SW480 (cell line): ENCODE measurements at regions not wholly inside any gene's neighbourhood (a gene's known extent, or its start where the extent isn't known, plus 50 kb on each side); places are given as distances from the start of the nearest gene placed in this dataset.

Source experiments
- DNase-seq: peaks from one replicate; pipeline ENCODE4 v3.0.0-alpha.2; 2016; ENCODE audit warnings: low spot score

DNA sequence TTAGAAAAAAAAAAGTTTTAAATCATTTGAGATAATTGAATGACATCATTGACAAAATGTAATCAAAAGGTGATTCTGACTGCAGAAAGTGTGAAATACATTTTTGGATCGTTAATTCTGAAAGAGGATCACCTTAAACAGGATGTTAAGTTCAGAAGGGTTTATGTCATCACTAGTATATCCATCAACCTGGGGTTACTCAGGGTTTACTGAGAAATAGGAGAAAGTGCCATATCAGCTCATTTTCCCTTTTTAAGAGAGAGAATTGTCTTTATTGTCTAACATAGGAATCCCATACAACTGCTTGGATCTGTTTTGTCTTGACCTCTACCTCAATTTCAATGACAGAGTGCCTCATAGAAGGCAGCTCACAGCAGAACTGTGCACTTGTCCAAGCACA lies 466.1 kb upstream of the LINC00305 start:
- no peak for DNase-seq

DNA sequence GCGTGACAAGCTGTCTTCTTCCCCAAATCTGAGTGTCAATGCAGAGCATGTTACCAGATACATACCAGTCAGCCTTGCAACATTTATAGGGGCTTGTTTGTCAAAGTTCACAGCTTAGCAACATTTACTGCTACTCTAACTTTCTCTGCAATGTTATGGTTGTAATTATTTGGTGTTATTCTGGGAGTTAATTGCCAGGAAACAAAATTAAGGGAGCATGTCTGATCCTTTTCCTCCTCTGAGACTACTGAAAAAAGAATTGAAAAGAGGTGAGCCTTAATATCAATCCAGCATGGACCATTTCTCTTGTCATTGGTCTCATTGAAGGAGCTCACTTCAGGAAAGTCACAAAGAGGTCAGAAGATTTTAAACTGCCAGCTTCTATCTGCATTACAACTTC lies 465.6 kb upstream of the LINC00305 start:
- no peak for DNase-seq

DNA sequence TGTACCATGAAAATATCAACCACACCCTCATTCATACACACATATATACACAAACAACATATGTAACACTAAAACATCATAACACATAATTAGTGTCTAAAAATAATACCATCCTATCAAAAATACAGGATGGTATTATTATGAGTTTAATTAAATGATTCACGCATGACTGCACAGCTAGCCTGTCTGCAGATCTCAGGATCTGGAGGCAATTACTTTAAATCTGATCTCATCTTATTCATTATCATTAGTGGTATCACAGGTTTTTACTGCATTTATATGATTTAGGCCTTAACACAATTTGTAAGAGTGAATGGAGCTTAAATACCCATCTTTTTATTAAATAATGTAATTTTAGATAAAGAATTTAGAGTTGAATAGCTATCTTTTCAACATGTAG lies 443.4 kb upstream of the LINC00305 start:
- no peak for DNase-seq

DNA sequence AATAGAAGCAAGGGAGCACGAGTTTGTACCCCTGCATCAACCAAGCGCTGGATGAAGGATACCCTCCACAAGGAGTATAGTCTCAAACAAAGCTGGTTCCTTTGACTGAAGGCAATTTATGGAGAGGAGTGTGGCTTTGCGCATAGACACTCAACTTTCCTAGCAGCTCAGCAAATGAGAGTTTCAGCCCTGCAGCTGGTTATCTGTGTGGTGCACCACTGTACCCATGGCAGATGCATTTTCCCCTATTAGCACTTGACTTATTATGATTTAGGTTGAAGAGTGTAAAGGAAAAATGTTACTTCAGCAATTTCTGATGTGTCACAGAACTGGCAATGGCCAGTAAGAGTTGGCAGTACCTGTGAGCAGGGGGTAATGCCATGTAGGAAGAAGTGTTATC lies 440.1 kb upstream of the LINC00305 start:
- DNase-seq: no peak

DNA sequence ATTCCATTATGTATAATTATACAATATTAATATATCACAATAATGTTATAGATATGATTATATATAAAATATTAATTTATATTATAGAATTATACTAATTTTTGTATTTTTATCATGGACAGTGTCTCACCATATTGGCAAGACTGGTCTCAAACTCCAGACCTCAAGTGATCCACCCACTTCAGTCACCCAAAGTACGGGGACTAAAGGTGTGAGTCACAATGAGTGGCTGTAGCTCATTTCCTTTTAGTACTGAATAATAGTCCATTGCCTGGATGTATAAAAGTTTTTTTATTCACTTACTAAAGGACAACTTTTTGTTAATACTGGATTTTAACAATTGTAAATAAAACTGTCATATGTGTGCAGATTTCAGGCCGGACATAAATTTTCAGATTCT lies 417.6 kb upstream of the LINC00305 start:
- DNase-seq: no peak

DNA sequence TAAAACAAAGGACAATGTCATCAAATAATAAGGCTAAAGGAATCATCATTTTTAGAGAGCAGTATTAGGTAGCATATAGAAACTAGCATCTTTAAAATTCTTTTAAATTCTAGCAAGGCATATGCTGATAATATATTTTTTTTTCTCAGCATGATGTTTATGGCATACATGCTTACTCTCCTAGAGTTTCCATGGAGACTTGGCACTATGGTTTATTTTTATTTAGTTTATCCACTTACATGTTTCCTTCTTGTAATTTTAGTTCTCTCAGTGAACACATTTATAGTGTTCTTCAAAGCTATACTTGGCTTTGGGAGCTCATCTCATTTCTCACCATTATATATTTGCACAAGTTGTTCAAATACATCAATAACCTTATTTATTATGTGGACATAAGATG lies 413.8 kb upstream of the LINC00305 start:
- no peak for DNase-seq

DNA sequence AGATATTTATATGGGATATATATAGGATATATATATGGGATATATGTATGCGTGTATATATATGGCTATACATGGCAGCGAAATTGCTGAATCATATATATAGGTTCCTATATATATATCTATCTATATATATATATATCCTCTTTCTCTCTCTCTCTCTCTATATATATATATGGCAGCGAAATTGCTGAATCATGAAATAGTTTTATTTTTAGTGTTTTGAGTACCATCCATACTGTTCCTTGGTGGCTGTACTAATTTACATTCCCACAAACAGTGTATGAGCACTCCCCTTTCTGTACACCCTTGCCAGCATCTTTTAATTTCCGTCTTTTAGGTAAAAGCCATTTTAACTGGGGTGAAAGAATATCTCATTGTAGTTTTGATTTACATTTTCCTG lies 397.6 kb upstream of the LINC00305 start:
- DNase-seq: no peak

DNA sequence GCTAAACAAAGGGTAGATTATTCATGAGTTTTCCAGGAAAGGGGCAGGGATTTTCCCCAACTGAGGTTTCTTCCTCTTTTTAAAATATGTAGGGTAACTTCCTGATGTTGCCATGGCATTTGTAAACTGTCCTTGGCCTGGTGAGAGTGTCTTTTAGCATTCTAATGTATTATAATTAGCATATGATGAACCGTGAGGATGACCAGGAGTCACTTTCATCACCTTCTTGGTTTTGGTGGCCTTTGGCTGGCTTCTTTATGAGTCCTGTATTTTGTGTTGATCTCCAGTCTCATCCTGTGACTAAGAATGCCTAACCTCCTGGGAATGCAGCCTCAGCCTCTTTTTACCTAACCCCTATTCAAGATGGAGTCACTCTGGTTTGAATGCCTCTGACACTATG lies 391.0 kb upstream of the LINC00305 start:
- DNase-seq: no peak

DNA sequence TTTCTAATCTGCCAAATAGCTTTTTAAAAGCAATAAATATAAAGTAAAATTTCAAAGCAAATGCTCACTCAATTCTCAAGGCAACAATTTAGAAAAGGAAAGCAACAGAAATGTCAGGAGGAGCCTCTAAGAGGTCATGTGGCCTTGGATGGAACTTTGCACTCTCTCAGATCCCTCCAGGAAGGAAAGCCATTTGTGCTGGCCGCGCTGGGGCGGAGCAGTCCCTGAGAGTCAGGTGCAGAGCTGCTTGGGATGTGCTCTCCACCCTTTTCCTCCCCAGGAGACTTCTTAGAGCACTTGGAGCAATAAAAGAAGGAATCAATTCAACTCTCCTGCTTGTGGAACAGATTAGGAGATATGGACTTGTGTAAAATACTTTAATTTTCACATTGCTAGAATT lies 379.8 kb upstream of the LINC00305 start:
- DNase-seq: no peak

DNA sequence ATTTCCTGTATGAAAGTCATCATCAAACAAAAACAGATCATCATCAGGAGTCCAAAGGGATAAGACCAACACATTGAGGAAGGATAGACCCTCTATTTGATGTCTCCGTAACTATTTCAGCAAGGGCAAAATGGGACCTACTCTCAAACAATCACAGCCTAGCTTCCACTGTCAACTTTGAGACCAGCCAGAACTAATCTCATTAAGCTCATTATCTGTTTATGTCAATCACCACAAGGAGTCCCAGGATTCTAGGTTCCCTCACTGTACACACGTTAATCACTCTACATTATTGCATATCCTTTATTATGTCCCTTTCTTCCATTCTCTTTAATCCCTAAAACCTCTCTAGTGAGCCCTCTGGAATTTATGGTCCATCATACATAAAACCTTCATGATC lies 370.3 kb upstream of the LINC00305 start:
- no peak for DNase-seq

DNA sequence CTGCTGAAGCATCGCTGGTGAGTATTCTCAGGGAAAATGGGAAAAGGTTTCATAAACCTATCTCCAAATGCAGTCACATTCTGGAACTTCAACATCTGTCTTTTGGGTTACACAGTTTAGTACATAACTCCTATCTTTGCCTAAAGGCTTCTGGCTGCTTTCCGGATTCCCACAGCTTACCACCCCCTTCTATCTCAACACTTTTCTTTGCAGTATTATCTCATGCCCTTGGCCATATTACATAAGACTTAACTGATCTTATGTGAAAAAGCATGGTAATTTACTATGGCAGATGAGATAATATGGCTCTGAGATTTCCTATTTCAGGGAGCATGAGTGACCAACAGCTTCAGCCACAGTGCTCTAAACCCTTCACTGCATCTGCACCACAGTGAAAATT lies 369.3 kb upstream of the LINC00305 start:
- DNase-seq: no peak

DNA sequence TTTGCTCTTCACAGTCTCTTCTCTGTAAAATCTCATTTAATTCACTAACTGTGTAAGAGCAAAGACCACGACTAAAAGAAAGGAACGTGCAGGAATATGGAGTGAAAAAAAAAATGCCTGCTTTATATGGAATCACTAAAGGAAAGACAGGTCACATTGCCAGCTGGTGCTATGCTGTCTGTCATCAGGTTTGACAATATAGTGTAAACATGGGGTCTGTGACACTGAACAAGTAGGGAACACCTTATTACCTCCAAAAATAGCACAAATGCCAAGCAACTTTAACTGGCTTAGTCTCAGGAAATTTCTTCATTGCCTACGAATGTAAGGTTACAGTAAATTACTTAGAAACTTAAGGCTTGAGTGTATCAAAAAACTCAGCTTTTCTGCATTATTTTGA lies 364.5 kb upstream of the LINC00305 start:
- DNase-seq: no peak

DNA sequence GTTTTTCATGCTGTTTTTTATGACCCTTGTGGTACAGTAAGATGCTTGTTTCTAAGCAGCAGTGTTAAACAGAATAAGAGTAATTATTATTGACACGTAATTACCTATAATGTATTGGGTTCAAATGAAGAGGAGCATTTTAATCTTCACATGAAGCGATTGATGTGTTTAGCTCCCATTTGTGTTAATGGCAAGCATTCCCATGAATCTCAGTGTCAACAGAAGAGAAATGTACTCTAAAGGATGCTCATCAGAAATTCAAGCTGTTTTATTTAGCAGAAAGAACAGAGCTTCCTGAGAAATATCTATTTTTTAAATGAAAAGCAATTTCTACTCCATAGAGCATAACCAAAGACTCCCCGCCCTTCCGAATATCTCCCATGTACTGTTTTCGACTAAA lies 341.3 kb upstream of the LINC00305 start:
- no peak for DNase-seq

DNA sequence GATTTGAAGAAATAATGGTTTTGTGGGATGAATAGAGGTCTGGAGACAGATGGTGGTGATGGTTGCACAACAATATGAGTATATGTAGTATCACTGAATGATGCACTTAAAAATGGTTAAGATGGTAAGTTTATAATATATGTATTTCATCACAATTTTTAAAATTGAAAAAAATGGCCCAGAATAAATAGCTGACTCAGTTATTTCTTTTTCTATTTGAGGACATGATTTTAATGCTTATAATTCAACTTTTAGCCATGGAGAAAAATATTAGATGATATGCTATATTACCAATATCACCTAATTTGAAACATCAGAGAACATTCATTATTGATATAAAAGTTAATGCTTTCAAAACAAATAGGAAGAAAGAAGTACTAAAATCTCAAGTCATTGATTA lies 339.8 kb upstream of the LINC00305 start:
- DNase-seq: no peak

DNA sequence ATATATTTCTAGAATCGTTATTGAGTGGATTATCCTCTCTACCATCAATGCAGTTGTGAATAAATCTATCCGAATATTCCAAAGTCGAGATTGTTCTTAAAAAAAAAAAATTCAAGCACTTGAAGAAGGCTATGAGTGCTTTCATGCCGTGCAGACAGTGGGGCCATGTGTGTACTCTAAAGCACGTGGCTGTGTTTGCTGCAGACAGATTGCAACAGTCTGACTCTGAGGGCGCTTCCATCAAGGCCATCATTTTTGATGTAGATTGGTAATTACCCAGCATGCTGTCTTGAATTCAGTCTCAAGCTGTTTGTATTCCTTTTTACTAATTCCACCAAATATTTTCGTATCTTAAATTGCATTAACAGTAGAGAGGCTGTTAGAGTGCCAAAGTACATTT lies 325.9 kb upstream of the LINC00305 start:
- no peak for DNase-seq

DNA sequence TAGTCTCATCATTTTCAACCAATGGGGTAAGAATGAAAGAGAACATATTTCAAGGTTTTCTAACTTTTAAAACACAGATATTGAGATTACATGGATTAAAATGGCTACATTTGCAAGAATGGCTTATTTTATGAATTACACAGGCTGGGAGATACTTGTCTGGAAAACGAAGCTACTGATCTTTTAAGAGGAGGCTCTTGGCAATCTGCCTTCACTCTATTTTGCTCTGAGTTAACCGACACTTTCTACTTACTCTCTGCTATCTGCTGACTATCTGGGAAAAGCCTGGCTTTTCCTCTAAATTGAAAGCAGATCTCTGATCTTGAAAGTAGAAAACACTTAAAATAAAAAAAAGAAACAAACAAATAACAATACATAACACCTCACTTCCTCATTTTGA lies 325.4 kb upstream of the LINC00305 start:
- no peak for DNase-seq

DNA sequence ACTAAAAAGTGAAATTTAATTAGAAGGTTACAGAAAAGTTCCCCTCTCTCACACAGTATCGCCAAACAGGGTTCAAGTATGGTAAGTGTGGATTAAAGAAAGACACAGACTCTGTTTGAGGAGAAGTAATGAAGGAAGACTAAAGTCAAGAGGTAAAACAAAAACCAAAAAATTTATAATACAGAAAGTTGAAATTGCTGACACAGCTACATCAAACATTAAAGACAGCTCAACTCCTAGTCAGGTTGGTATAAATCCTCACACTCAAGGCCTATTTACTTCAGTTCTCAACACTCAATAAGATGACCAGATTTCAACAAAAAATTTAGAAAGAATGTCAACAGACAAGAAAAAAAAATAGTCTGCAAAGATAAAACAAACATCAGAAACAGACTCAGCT lies 300.5 kb upstream of the LINC00305 start:
- DNase-seq: no peak

DNA sequence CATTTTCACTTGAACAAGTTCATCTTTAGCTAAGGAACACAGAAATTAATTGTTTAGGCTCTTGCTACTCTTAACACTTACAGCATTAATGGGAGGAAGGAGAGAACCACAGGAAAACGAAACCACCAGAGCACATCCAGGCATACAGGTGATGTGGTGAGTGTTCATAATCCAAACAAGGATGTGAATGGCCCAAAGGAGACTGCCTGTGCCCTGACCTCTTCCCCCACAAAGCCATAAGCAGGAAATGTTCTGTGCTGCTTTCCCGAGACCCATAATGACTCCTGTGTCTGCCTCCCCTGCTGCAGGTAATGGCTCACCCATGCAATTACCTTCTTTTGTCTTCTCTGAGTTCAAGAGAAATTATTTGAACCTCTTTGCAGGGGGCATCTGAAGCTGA lies 295.9 kb upstream of the LINC00305 start:
- no peak for DNase-seq

DNA sequence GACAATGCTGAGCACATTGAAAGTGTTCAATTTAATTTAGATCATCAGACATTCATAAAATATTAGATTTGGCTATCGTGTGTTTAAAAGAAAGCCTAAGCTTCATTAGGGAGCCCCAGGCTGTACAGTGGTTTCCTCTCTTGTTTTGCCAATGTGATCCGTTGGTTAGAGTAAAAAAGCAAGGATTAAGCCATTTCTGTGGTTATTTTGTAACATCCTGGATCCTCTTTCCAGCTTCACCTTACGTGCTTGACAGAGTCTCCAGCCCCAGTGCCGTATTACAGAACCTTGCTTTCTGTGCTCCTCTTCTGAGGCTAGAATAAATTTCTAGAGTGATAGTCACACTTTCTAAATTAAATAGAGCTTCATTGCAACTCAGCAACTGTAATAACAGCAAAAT lies 289.3 kb upstream of the LINC00305 start:
- DNase-seq: no peak

DNA sequence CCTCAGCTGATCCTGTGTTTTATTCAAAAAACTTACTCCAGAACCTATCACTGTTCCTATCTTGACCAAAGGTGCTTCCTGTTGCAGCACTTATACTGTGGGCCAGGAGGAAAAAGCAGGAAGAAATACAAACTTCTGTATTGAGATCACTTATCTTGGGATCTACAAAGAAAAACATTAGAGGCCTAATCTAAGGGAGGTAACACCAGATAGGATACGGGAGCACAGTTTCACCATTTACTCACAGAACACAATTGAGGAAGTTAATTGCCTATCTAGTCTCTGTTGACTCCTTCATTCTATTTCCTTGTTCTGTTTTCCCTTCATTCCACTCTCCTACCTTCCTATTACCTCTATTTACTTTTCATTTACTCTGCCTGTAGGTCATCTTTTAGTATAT lies 287.2 kb upstream of the LINC00305 start:
- no peak for DNase-seq

DNA sequence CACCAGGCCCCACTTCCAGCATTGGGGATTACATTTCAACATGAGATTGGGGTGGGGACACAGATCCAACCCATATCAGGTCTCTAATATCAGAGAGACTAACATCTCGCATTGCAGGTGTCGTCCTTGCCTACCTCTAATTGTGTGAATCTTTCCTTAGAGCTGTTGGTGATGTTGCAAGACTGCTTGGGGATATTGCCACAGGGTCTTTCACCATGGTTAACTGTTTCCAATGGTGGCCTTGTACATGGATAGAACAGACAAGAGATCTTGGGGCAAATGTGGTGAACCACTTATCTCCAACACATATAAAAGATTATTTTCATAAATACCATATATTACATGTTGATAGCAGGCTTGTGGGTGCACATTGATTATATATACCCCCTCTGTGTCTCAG lies 270.3 kb upstream of the LINC00305 start:
- DNase-seq: no peak

DNA sequence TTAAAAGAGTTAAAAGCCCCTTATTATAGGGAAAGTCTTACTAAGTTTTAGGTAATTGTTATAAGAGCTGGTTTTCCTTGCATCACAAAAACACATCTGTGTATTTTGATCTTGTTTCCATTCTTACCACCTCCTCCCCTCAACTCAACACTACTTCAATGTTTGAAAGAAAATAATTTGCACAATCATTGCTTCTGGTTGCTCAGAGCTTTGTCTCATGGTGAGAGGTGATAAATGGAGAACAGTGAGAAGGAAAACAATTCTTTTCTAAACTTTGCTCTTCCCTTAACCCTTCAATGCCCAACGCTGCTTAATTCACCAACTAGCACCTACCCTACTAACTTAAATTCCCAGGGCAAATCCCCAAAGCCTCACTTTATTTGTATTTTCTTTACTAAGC lies 268.1 kb upstream of the LINC00305 start:
- no peak for DNase-seq

DNA sequence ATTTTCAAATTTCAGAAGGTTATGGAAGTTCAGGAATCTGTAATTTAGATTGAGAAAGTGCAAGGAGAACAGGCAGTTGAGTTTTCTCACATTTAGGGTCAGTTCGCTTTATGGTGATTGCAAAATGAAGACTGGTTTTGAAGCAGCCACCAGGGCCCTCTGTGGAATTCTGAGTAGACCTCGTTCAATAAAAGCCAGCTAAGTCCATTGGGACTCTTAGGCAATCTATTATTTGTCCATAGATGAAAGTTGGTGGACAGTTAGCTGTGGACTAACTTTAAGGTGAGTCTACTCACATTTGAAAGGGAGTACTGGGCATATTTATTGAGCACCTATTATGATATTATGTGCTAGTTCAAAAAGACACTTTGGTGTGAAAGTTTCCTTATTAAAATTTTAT lies 266.3 kb upstream of the LINC00305 start:
- DNase-seq: no peak

DNA sequence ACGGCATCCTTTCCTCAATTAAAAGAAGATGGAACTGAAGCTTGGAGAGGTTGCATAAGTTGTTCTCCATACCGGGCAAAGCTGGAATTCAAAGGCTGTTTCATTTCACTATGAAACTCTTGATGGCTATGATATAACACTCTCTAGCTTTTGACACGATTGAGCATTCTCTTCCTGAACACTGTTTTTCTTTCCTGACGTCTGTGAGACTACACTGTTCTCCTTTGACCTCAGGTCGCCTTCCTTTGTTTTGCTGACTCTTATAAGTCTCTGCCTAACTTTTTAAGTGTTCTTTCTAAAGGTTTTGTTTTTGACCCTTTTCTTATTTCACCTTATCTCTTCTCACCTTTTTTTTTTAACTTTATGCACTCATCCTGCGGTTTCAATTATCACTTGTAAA lies 261.8 kb upstream of the LINC00305 start:
- no peak for DNase-seq

DNA sequence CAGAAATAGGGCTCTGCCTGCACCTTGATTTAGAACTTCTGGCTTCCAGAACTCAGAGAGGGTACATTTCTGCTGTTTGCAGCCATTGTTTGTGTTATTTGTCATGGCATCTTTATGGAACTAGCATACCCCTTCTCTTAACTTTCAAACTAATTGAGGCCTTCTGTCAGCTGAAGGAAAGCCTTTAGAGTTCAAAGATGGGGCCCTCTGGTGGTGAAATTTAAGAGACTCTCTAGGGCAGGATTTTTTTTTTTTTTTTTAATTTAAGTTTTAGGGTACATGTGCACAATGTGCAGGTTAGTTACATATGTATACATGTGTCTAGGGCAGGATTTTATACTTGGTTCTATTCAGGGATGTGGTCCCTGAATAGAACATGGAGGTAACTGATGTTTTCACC lies 260.6 kb upstream of the LINC00305 start:
- peak; percentile 3 for DNase-seq

DNA sequence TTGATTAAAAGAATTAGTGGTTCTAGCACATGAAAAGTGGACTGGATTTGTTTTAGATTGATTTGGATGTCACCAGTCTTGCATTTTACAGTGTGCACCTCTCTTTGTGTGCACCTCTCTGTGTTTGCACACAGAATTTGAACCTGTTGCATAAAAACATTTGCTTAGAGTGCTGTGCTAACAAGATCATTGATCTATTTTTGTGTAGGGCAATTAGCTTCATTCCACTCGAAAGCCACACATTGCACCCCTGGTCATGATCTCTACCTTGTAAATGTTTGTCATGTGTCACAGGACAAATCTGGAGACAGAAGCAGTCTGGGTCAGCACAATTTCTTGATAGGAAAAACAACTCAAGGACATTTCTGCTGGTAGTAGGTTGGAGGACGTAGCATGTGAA lies 258.7 kb upstream of the LINC00305 start:
- no peak for DNase-seq
